ENCODE measurements at regions not wholly inside any gene's neighbourhood (a gene's known extent, or its start where the extent isn't known, plus 50 kb on each side); places are given as distances from the start of the nearest gene placed in this dataset.

DNA sequence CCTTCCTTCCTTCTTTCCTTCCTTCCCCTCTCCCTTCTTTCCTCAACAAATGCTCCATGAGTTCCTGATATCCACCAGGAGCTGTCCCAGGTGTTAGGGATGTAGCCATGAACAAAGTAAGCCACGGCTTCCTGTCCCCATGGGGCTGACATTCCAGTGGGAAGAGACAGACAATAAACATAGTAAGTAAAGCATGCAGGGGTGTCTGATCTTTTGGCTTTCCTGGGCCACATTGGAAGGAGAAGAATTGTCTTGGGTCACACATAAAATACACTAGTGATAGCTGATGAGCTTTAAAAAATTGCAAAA is 81.5 kb upstream of the ZBTB40 start:
- H3K27ac ChIP-seq (ENCODE audit: low read depth, low read length) = no peak overlapping the region

GRCh38 chr1:22371408-22371807 is 80.2 kb upstream of the ZBTB40 start:
- H3K36me3 ChIP-seq (ENCODE audit: insufficient read depth, low read length) = no peaks in the 10 kb centered on the region
- H3K9me3 ChIP-seq (ENCODE audit: low read length) = no peaks in the 10 kb centered on the region
- no peaks in the 10 kb centered on the region for H3K27me3 ChIP-seq (ENCODE audit: control insufficient read depth in 1 of 2, insufficient read depth in 2 of 2, low read length in 2 of 2)
- no peak overlapping the region for H3K27ac ChIP-seq (ENCODE audit: low read depth, low read length)
- no peak overlapping the region for H3K4me3 ChIP-seq (ENCODE audit: low read depth in 1 of 2, low read length in 2 of 2)
- no peaks in the 10 kb centered on the region for H3K4me1 ChIP-seq (ENCODE audit: insufficient read depth, low read length)
- no peak overlapping the region for H3K9ac ChIP-seq (ENCODE audit: low read length)

More for the DNA sequence above, 81.5 kb upstream of the ZBTB40 start:
- Histone ChIP-seq H3K4me1 (ENCODE audit: insufficient read depth, low read length) (no peaks in the 10 kb centered on the region), H3K9ac (ENCODE audit: low read length) (no peak overlapping the region), H3K9me3 (ENCODE audit: low read length) (no peaks in the 10 kb centered on the region), H3K36me3 (ENCODE audit: insufficient read depth, low read length) (no peaks in the 10 kb centered on the region), H3K27me3 (ENCODE audit: control insufficient read depth in 1 of 2, insufficient read depth in 2 of 2, low read length in 2 of 2) (no peaks in the 10 kb centered on the region), H3K4me3 (ENCODE audit: low read depth in 1 of 2, low read length in 2 of 2) (no peak overlapping the region)

DNA sequence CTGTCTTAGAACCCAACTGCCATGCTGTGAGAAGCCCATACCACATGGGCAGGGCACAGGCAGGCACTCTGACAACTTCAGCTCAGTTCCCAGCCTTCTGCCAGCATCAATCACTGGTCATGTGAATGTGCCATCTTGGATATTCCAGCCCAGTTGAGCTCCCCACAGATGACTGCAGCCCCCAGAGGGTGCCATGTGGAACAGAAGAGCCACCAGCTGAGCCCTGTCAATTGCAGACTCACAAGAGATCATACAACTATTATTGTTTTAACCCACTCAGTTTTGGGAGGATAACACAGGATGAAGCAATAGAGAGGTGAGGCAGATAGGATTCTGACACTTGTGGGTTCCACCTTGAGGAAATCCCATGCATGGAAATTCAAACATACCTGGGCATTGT is 78.4 kb upstream of the ZBTB40 start:
- Histone ChIP-seq H3K9me3 (ENCODE audit: low read length) (no peaks in the 10 kb centered on the region), H3K27ac (ENCODE audit: low read depth, low read length) (no peak overlapping the region), H3K4me1 (ENCODE audit: insufficient read depth, low read length) (no peaks in the 10 kb centered on the region), H3K4me3 (ENCODE audit: low read depth in 1 of 2, low read length in 2 of 2) (no peak overlapping the region), H3K36me3 (ENCODE audit: insufficient read depth, low read length) (no peaks in the 10 kb centered on the region), H3K9ac (ENCODE audit: low read length) (no peak overlapping the region), H3K27me3 (ENCODE audit: control insufficient read depth in 1 of 2, insufficient read depth in 2 of 2, low read length in 2 of 2) (no peaks in the 10 kb centered on the region)

GRCh38 chr1:22374001-22374400 is 77.7 kb upstream of the ZBTB40 start:
- H3K4me1 ChIP-seq (ENCODE audit: insufficient read depth, low read length) = no peaks in the 10 kb centered on the region
- no peak overlapping the region for H3K9ac ChIP-seq (ENCODE audit: low read length)
- H3K9me3 ChIP-seq (ENCODE audit: low read length) = no peaks in the 10 kb centered on the region
- no peak overlapping the region for H3K27ac ChIP-seq (ENCODE audit: low read depth, low read length)
- H3K27me3 ChIP-seq (ENCODE audit: control insufficient read depth in 1 of 2, insufficient read depth in 2 of 2, low read length in 2 of 2) = no peaks in the 10 kb centered on the region
- no peak overlapping the region for H3K4me3 ChIP-seq (ENCODE audit: low read depth in 1 of 2, low read length in 2 of 2)
- no peaks in the 10 kb centered on the region for H3K36me3 ChIP-seq (ENCODE audit: insufficient read depth, low read length)

DNA sequence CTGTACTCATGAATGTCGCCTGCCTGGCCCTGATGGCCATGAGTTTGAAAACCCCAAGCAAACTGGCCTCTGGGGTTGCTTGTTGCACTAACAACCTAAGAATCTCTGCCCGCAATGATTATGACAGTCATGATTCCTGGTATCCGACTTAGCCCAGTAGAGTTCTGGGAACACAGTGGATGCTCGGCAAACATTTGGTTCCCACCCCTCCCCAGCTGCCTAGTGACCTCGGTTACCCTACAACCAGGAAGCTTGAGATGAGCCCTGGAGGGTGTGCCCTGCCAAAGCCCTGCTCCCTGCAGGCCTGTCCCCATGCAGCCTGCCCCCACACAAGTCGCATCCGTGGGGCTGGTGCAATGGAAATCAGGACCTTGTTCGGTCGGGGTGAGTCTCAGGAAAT is 76.0 kb upstream of the ZBTB40 start:
- Histone ChIP-seq H3K36me3 (ENCODE audit: insufficient read depth, low read length) (no peaks in the 10 kb centered on the region), H3K9ac (ENCODE audit: low read length) (no peak overlapping the region), H3K9me3 (ENCODE audit: low read length) (no peaks in the 10 kb centered on the region), H3K27ac (ENCODE audit: low read depth, low read length) (no peak overlapping the region), H3K4me1 (ENCODE audit: insufficient read depth, low read length) (no peaks in the 10 kb centered on the region), H3K4me3 (ENCODE audit: low read depth in 1 of 2, low read length in 2 of 2) (no peak overlapping the region), H3K27me3 (ENCODE audit: control insufficient read depth in 1 of 2, insufficient read depth in 2 of 2, low read length in 2 of 2) (no peaks in the 10 kb centered on the region)

GRCh38 chr1:22376001-22376400 is 75.7 kb upstream of the ZBTB40 start:
- H3K27ac ChIP-seq (ENCODE audit: low read depth, low read length) = no peak overlapping the region
- no peak overlapping the region for H3K9ac ChIP-seq (ENCODE audit: low read length)
- H3K4me3 ChIP-seq (ENCODE audit: low read depth in 1 of 2, low read length in 2 of 2) = no peak overlapping the region
- H3K9me3 ChIP-seq (ENCODE audit: low read length) = no peaks in the 10 kb centered on the region
- H3K4me1 ChIP-seq (ENCODE audit: insufficient read depth, low read length) = no peaks in the 10 kb centered on the region
- no peaks in the 10 kb centered on the region for H3K36me3 ChIP-seq (ENCODE audit: insufficient read depth, low read length)
- no peaks in the 10 kb centered on the region for H3K27me3 ChIP-seq (ENCODE audit: control insufficient read depth in 1 of 2, insufficient read depth in 2 of 2, low read length in 2 of 2)

- Histone ChIP-seq H3K27ac (ENCODE audit: low read depth, low read length) (no peak overlapping the region), H3K36me3 (ENCODE audit: insufficient read depth, low read length) (no peaks in the 10 kb centered on the region), H3K4me1 (ENCODE audit: insufficient read depth, low read length) (no peaks in the 10 kb centered on the region), H3K9me3 (ENCODE audit: low read length) (no peaks in the 10 kb centered on the region), H3K27me3 (ENCODE audit: control insufficient read depth in 1 of 2, insufficient read depth in 2 of 2, low read length in 2 of 2) (no peaks in the 10 kb centered on the region), H3K9ac (ENCODE audit: low read length) (no peak overlapping the region), H3K4me3 (ENCODE audit: low read depth in 1 of 2, low read length in 2 of 2) (no peak overlapping the region)
Observed at GRCh38 chr1:22376546-22376945, 75.1 kb upstream of the ZBTB40 start.

DNA sequence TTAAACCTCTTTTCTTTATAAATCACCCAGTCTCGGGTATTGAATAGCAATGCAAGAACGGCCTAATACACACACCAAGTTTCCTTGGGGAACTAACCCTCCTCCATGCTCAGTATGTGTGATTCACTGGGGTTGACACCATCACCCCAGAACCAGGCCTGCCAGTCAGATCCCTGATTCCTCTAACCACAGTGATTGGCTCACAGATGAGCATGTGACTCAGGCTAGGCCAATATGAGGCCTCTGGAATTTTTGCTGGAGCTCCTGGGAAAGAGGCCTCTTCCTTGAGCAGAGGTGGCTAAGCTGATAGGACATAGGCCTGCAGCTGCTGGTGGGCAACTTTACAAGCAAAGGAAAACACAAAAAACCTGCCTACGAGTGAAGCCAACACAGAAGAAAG is 74.7 kb upstream of the ZBTB40 start:
- Histone ChIP-seq H3K4me1 (ENCODE audit: insufficient read depth, low read length) (no peaks in the 10 kb centered on the region), H3K9me3 (ENCODE audit: low read length) (no peaks in the 10 kb centered on the region), H3K4me3 (ENCODE audit: low read depth in 1 of 2, low read length in 2 of 2) (no peak overlapping the region), H3K36me3 (ENCODE audit: insufficient read depth, low read length) (no peaks in the 10 kb centered on the region), H3K27ac (ENCODE audit: low read depth, low read length) (no peak overlapping the region), H3K27me3 (ENCODE audit: control insufficient read depth in 1 of 2, insufficient read depth in 2 of 2, low read length in 2 of 2) (no peaks in the 10 kb centered on the region), H3K9ac (ENCODE audit: low read length) (no peak overlapping the region)

DNA sequence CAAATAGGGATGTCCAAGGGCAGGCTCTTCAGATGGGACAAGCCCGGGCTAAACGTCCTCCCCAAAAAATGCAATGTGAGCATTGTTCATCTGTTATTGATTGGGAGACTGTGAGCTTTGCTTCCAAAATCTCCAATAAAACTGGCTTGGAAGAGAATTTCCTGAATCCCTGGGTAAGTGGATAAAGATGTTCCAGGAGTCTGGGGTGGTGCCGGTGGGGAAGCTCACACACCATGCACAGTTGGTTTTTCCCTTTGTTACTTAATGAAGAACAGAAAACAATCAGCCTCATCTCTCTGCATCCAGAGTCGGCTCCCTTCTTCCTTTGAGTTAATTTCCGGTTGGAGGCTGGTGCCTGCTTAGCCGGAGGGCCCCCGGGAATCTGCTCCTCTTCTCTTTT is 72.1 kb upstream of the ZBTB40 start:
- no peaks in the 10 kb centered on the region for H3K27me3 ChIP-seq (ENCODE audit: control insufficient read depth in 1 of 2, insufficient read depth in 2 of 2, low read length in 2 of 2)
- no peak overlapping the region for H3K27ac ChIP-seq (ENCODE audit: low read depth, low read length)
- no peaks in the 10 kb centered on the region for H3K9me3 ChIP-seq (ENCODE audit: low read length)
- no peak overlapping the region for H3K4me3 ChIP-seq (ENCODE audit: low read depth in 1 of 2, low read length in 2 of 2)
- no peaks in the 10 kb centered on the region for H3K4me1 ChIP-seq (ENCODE audit: insufficient read depth, low read length)
- H3K9ac ChIP-seq (ENCODE audit: low read length) = no peak overlapping the region
- no peaks in the 10 kb centered on the region for H3K36me3 ChIP-seq (ENCODE audit: insufficient read depth, low read length)

- Histone ChIP-seq H3K9ac (ENCODE audit: low read length) (no peak overlapping the region), H3K4me3 (ENCODE audit: low read depth in 1 of 2, low read length in 2 of 2) (no peak overlapping the region), H3K4me1 (ENCODE audit: insufficient read depth, low read length) (no peaks in the 10 kb centered on the region), H3K27ac (ENCODE audit: low read depth, low read length) (no peak overlapping the region), H3K9me3 (ENCODE audit: low read length) (no peaks in the 10 kb centered on the region), H3K36me3 (ENCODE audit: insufficient read depth, low read length) (no peaks in the 10 kb centered on the region), H3K27me3 (ENCODE audit: control insufficient read depth in 1 of 2, insufficient read depth in 2 of 2, low read length in 2 of 2) (no peaks in the 10 kb centered on the region)
Observed at GRCh38 chr1:22380024-22380785, 71.4 kb upstream of the ZBTB40 start.

- no peaks in the 10 kb centered on the region for H3K36me3 ChIP-seq (ENCODE audit: insufficient read depth, low read length)
- peaks cover 0 to 16% of the 10 kb centered on the region in 2 donors for H3K27me3 ChIP-seq (ENCODE audit: control insufficient read depth in 1 of 2, insufficient read depth in 2 of 2, low read length in 2 of 2)
- no peak overlapping the region for H3K27ac ChIP-seq (ENCODE audit: low read depth, low read length)
- no peaks in the 10 kb centered on the region for H3K4me1 ChIP-seq (ENCODE audit: insufficient read depth, low read length)
- no peaks in the 10 kb centered on the region for H3K9me3 ChIP-seq (ENCODE audit: low read length)
- no peak overlapping the region for H3K9ac ChIP-seq (ENCODE audit: low read length)
- no peak overlapping the region for H3K4me3 ChIP-seq (ENCODE audit: low read depth in 1 of 2, low read length in 2 of 2)
Observed at GRCh38 chr1:22383526-22384294, 67.9 kb upstream of the ZBTB40 start.

- no peak overlapping the region for H3K4me3 ChIP-seq (ENCODE audit: low read depth in 1 of 2, low read length in 2 of 2)
- no peak overlapping the region for H3K27ac ChIP-seq (ENCODE audit: low read depth, low read length)
- no peaks in the 10 kb centered on the region for H3K9me3 ChIP-seq (ENCODE audit: low read length)
- H3K36me3 ChIP-seq (ENCODE audit: insufficient read depth, low read length) = no peaks in the 10 kb centered on the region
- no peak overlapping the region for H3K9ac ChIP-seq (ENCODE audit: low read length)
- no peaks in the 10 kb centered on the region for H3K4me1 ChIP-seq (ENCODE audit: insufficient read depth, low read length)
- H3K27me3 ChIP-seq (ENCODE audit: control insufficient read depth in 1 of 2, insufficient read depth in 2 of 2, low read length in 2 of 2) = peaks cover 0 to 16% of the 10 kb centered on the region in 2 donors
Observed at GRCh38 chr1:22385537-22385936, 66.1 kb upstream of the ZBTB40 start.

Measured in muscle layer of colon (tissue), 2 donors.